Caco-2 (cell line): ENCODE measurements at regions not wholly inside any gene's neighbourhood (a gene's known extent, or its start where the extent isn't known, plus 50 kb on each side); places are given as distances from the start of the nearest gene placed in this dataset.

Experiments used
- BruUV-seq: library from RNA; stranded (reverse); fragments of 400-500 nt; replicated peaks from 2 replicates; lab custom pipeline; 2021; lab: Mats Ljungman, UMichigan
- CTCF ChIA-PET: fragments of 300-600 bp; sonication (Branson Sonifier 250); formaldehyde crosslinking; loops from one replicate; lab custom pipeline; 2022; ENCODE audit warnings: antibody characterized with exemption; lab: Charles Lee
- POLR2A ChIA-PET: fragments of 300-600 bp; sonication (Branson Sonifier 250); formaldehyde crosslinking; loops from one replicate; lab custom pipeline; 2022; ENCODE audit warnings: antibody characterized with exemption; lab: Charles Lee
- DNase-seq, 2 experiments: peaks; one replicate each; pipeline versions ENCODE4 v3.0.0 to v3.0.0-alpha.2; 2020 to 2022
- H3K27me3 ChIP-seq: replicated peaks from 2 replicates; pipeline ENCODE4 v1.6.0; 2011; ENCODE audit warnings: low read length; ENCODE audit not compliant: control insufficient read depth, insufficient read depth
- H3K36me3 ChIP-seq: 2 replicates; pipeline ENCODE4 v1.5.1; 2011; ENCODE audit warnings: low read length; ENCODE audit not compliant: control insufficient read depth, insufficient read depth
- H3K4me1 ChIP-seq: fragments of 250-450 bp; sonication (Bioruptor Pico); 2 replicates; pipeline ENCODE4 v1.5.1; 2020; ENCODE audit warnings: mild to moderate bottlenecking
- H3K4me3 ChIP-seq: 2 replicates; pipeline ENCODE4 v1.5.1; 2011; ENCODE audit warnings: low read depth, mild to moderate bottlenecking, control low read depth, low read length
- H3K9me3 ChIP-seq: fragments of 250-450 bp; sonication (Bioruptor Pico); 2 replicates; pipeline ENCODE4 v1.5.1; 2020; ENCODE audit warnings: mild to moderate bottlenecking, moderate library complexity
- H3K27ac Mint-ChIP-seq: one replicate; pipeline ENCODE4 v1.8.0; 2022; ENCODE audit warnings: mixed read lengths; ENCODE audit not compliant: unreplicated experiment
- H3K27me3 Mint-ChIP-seq: one replicate; pipeline ENCODE4 v1.8.0; 2022; ENCODE audit warnings: mixed read lengths; ENCODE audit not compliant: insufficient read depth, unreplicated experiment
- H3K36me3 Mint-ChIP-seq: one replicate; pipeline ENCODE4 v1.8.0; 2022; ENCODE audit warnings: mild to moderate bottlenecking, mixed read lengths; ENCODE audit not compliant: insufficient read depth, unreplicated experiment
- H3K4me1 Mint-ChIP-seq: one replicate; pipeline ENCODE4 v1.8.0; 2022; ENCODE audit warnings: low read depth, mixed read lengths; ENCODE audit not compliant: unreplicated experiment
- H3K4me3 Mint-ChIP-seq: one replicate; pipeline ENCODE4 v1.8.0; 2022; ENCODE audit warnings: mild to moderate bottlenecking, moderate library complexity, mixed read lengths; ENCODE audit not compliant: unreplicated experiment
- H3K9me3 Mint-ChIP-seq: one replicate; pipeline ENCODE4 v1.8.0; 2022; ENCODE audit warnings: mixed read lengths; ENCODE audit not compliant: unreplicated experiment
- CTCF ChIP-seq, 2 experiments: fragments of 200-600 bp in 1 of 2; IDR thresholded peaks; 1 replicate in 1 of 2; 2 replicates in 1 of 2; pipeline versions ENCODE4 v1.5.1 to v1.8.0; 2011 to 2022; ENCODE audit warnings: antibody characterized with exemption in 1 of 2, control low read depth in 1 of 2, inconsistent platforms in 1 of 2, low read depth in 1 of 2, low read length in 1 of 2, mild to moderate bottlenecking in 1 of 2, moderate library complexity in 1 of 2; ENCODE audit not compliant: insufficient read depth in 1 of 2, severe bottlenecking in 1 of 2, unreplicated experiment in 1 of 2
- intact Hi-C: fragments of 100-400 bp; cut with micrococcal nuclease; formaldehyde crosslinking; loops from one replicate; pipeline ENCODE4 v1.10.0; 2022; ENCODE audit not compliant: unreplicated experiment

GRCh38 chr9:84107995-84108394 is 127.4 kb downstream of the RMI1 start:
- Mint-ChIP-seq H3K27ac (no peak overlapping the region), H3K27me3 (peaks cover 10% of the 10 kb centered on the region), H3K9me3 (no peaks in the 10 kb centered on the region), H3K4me3 (no peak overlapping the region), H3K36me3 (no peaks in the 10 kb centered on the region), H3K4me1 (no peaks in the 10 kb centered on the region)
- no peaks in the 10 kb centered on the region for H3K36me3 ChIP-seq
- BruUV-seq: no TSS peak
- intact Hi-C loops: no loop called here
- DNase-seq: no peak
- ChIA-PET CTCF (no interaction called here), POLR2A (no interaction called here)
- TF ChIP-seq CTCF (IDR thresholded peaks at IDR 0.05; ENCODE audit: insufficient read depth in 1 of 2, low read depth in 1 of 2, low read length in 1 of 2, severe bottlenecking in 1 of 2, unreplicated experiment in 1 of 2): no peak
- no peaks in the 10 kb centered on the region for H3K9me3 ChIP-seq
- no peak overlapping the region for H3K4me3 ChIP-seq
- H3K27me3 ChIP-seq: no peaks in the 10 kb centered on the region
- no peaks in the 10 kb centered on the region for H3K4me1 ChIP-seq

- H3K4me3 Mint-ChIP-seq: no peak overlapping the region
- no peak for TF ChIP-seq CTCF (IDR thresholded peaks at IDR 0.05; ENCODE audit: insufficient read depth in 1 of 2, low read depth in 1 of 2, low read length in 1 of 2, severe bottlenecking in 1 of 2, unreplicated experiment in 1 of 2)
- CTCF ChIA-PET: no interaction called here
- intact Hi-C loops: no loop called here
- Histone ChIP-seq H3K4me1 (no peaks in the 10 kb centered on the region), H3K4me3 (no peak overlapping the region), H3K36me3 (no peaks in the 10 kb centered on the region), H3K9me3 (no peaks in the 10 kb centered on the region), H3K27me3 (no peaks in the 10 kb centered on the region)
- POLR2A ChIA-PET: no interaction called here
- no peaks in the 10 kb centered on the region for H3K4me1 Mint-ChIP-seq
- H3K27ac Mint-ChIP-seq: no peak overlapping the region
- no peaks in the 10 kb centered on the region for H3K36me3 Mint-ChIP-seq
- no peak for DNase-seq
- no TSS peak for BruUV-seq
- H3K9me3 Mint-ChIP-seq: no peaks in the 10 kb centered on the region
- H3K27me3 Mint-ChIP-seq: peaks cover 10% of the 10 kb centered on the region
Measured at GRCh38 chr9:84111726-84112125, 131.1 kb downstream of the RMI1 start.

GRCh38 chr9:84121991-84122523 is 141.5 kb downstream of the RMI1 start:
- BruUV-seq: no TSS peak
- H3K36me3 Mint-ChIP-seq: no peaks in the 10 kb centered on the region

More at GRCh38 chr9:84121991-84122523, 141.5 kb downstream of the RMI1 start:
- no peak for DNase-seq
- H3K27me3 ChIP-seq: no peaks in the 10 kb centered on the region
- TF ChIP-seq CTCF (IDR thresholded peaks at IDR 0.05; ENCODE audit: insufficient read depth in 1 of 2, low read depth in 1 of 2, low read length in 1 of 2, severe bottlenecking in 1 of 2, unreplicated experiment in 1 of 2): no peak
- Mint-ChIP-seq H3K9me3 (no peaks in the 10 kb centered on the region), H3K27ac (no peak overlapping the region), H3K27me3 (no peaks in the 10 kb centered on the region), H3K4me1 (no peaks in the 10 kb centered on the region), H3K4me3 (no peak overlapping the region)
- H3K9me3 ChIP-seq: no peaks in the 10 kb centered on the region
- intact Hi-C loops: no loop called here
- H3K36me3 ChIP-seq: no peaks in the 10 kb centered on the region
- no peak overlapping the region for H3K4me3 ChIP-seq
- ChIA-PET POLR2A (no interaction called here), CTCF (no interaction called here)
- no peaks in the 10 kb centered on the region for H3K4me1 ChIP-seq
